Gastrocnemius medialis (tissue), 4 donors: ENCODE measurements at regions not wholly inside any gene's neighbourhood (a gene's known extent, or its start where the extent isn't known, plus 50 kb on each side); places are given as distances from the start of the nearest gene placed in this dataset.

ENCODE experiments used
- CTCF ChIP-seq, 5 experiments: fragments of 450-650 bp in 3 of 5; fragments of 200-600 bp in 2 of 5; sonication (generic) in 2 of 5; IDR thresholded peaks in 4 of 5; conservative IDR thresholded peaks in 1 of 5; 1 replicate in 4 of 5; 2 replicates in 1 of 5; pipeline ENCODE4 v1.5.1; 2016 to 2019; ENCODE audit warnings: antibody characterized with exemption in 5 of 5, mild to moderate bottlenecking in 3 of 5, moderate library complexity in 3 of 5
- POLR2A ChIP-seq, 2 donors: fragments of 450-650 bp; IDR thresholded peaks; one replicate each; pipeline ENCODE4 v1.6.1; 2017; ENCODE audit warnings: antibody characterized with exemption in 2 of 2, mild to moderate bottlenecking in 2 of 2, moderate library complexity in 2 of 2

DNA sequence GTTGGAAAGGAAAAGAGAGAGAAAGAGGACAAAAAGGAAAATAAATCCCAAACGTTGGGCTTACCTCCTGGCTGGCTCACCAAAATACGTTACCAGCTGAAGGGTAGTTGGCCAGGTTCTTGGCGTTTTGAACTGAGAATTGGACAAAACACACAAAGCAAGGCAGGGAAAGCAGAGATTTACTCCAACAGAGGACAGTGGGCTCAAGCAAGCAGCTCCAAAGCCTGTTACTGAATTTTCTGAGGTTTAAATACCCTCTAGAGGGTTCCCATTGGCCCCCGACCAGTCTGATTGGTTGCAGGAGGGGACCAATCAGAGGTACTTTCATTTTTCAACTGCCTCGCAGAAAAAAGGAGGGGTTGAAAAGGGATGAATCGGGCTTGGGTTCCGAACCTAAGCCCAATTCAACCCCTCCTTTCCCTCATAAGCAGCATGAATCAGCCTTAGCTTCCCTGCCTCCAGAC, 55.6 kb upstream of the ALOX12 start:
- TF ChIP-seq CTCF (IDR thresholded peaks at IDR 0.05 in 4 of 5, conservative IDR thresholded peaks at IDR 0.05 in 1 of 5) = no peak
- TF ChIP-seq POLR2A (IDR thresholded peaks at IDR 0.05) = peak in 1 of 2 donors; percentile 27
